HCT116 (cell line): ENCODE measurements at regions not wholly inside any gene's neighbourhood (a gene's known extent, or its start where the extent isn't known, plus 50 kb on each side); places are given as distances from the start of the nearest gene placed in this dataset.

Source experiments
- ATAC-seq: fragments of 200-7000 bp; cut with Tn5 transposase; 2 replicates; pipeline ENCODE4 v1.9.1; 2020; ENCODE audit warnings: mild to moderate bottlenecking, moderate library complexity
- BruUV-seq: library from RNA; stranded (reverse); fragments of 400-500 nt; replicated peaks from 2 replicates; lab custom pipeline; 2021; lab: Mats Ljungman, UMichigan
- CTCF ChIA-PET: fragments of 300-600 bp; sonication (Branson Sonifier 250); formaldehyde crosslinking; loops from one replicate; lab custom pipeline; 2021; ENCODE audit warnings: antibody characterized with exemption; lab: Charles Lee
- POLR2A ChIA-PET: fragments of 300-600, 350-600 bp; sonication (Branson Sonifier 250); formaldehyde crosslinking; loops from one replicate; lab custom pipeline; 2021; ENCODE audit warnings: antibody characterized with exemption; lab: Charles Lee
- RAD21 ChIA-PET, 2 experiments: fragments of 300-600 bp; sonication (Branson Sonifier 250); formaldehyde crosslinking; loops; one replicate each; lab custom pipeline; 2023; ENCODE audit warnings: low total read pairs in 2 of 2; ENCODE audit not compliant: uncharacterized antibody in 2 of 2, unreplicated experiment in 2 of 2, low non-redundant PET in 1 of 2; lab: Charles Lee
- DNase-seq: peaks from one replicate; pipeline ENCODE4 v3.0.0-alpha.2; 2010; ENCODE audit warnings: low read depth, low spot score
- H2AFZ ChIP-seq: fragments of 200-600 bp; shearing (Covaris generic), sonication (generic); 2 replicates; pipeline ENCODE4 v1.6.1; 2017; ENCODE audit warnings: low read depth, mixed run types, mixed read lengths, antibody characterized with exemption, low read length; ENCODE audit not compliant: poor library complexity, severe bottlenecking
- H3K27ac ChIP-seq: 2 replicates; pipeline ENCODE4 v1.5.1; 2012; ENCODE audit warnings: low read depth, low read length
- H3K27me3 ChIP-seq: fragments of 200-600 bp; sonication (generic); 2 replicates; pipeline ENCODE4 v1.6.1; 2016; ENCODE audit warnings: mixed run types, low read length, mixed read lengths; ENCODE audit not compliant: insufficient read depth
- H3K36me3 ChIP-seq, 2 experiments: fragments of 200-500 bp in 1 of 2; fragments of 200-600 bp in 1 of 2; sonication (Bioruptor generic) in 1 of 2; sonication (generic) in 1 of 2; 2 replicates each; pipeline versions ENCODE4 v1.5.1 to v1.6.1; 2014 to 2016; ENCODE audit warnings: low read length in 2 of 2, inconsistent platforms in 1 of 2, mixed read lengths in 1 of 2, mixed run types in 1 of 2; ENCODE audit not compliant: insufficient read depth in 2 of 2, control insufficient read depth in 1 of 2
- H3K4me1 ChIP-seq, 2 experiments: fragments of 200-600 bp in 1 of 2; sonication (generic) in 1 of 2; 2 replicates each; pipeline versions ENCODE4 v1.5.1 to v1.6.1; 2012 to 2017; ENCODE audit warnings: low read length in 2 of 2, inconsistent platforms in 1 of 2, mild to moderate bottlenecking in 1 of 2, mixed read lengths in 1 of 2, mixed run types in 1 of 2, moderate library complexity in 1 of 2; ENCODE audit not compliant: insufficient read depth in 2 of 2, control insufficient read depth in 1 of 2
- H3K4me2 ChIP-seq: fragments of 200-600 bp; sonication (generic); 2 replicates; pipeline ENCODE4 v1.6.1; 2017; ENCODE audit warnings: mixed run types, low read length, mixed read lengths
- H3K4me3 ChIP-seq, 2 experiments: fragments of 200-600 bp in 1 of 2; sonication (generic) in 1 of 2; replicated peaks in 1 of 2; 2 replicates each; pipeline ENCODE4 v1.5.1; 2011 to 2016; ENCODE audit warnings: low read length in 2 of 2, control low read depth in 1 of 2, low read depth in 1 of 2, mild to moderate bottlenecking in 1 of 2, mixed read lengths in 1 of 2, mixed run types in 1 of 2
- H3K79me2 ChIP-seq: fragments of 200-600 bp; sonication (generic); 2 replicates; pipeline ENCODE4 v1.6.1; 2017; ENCODE audit warnings: mild to moderate bottlenecking, mixed run types, low read length, moderate library complexity, mixed read lengths; ENCODE audit not compliant: insufficient read depth
- H3K9ac ChIP-seq: fragments of 200-600 bp; sonication (generic); 2 replicates; pipeline ENCODE4 v1.6.1; 2016; ENCODE audit warnings: low read length, mixed read lengths
- H3K9me2 ChIP-seq: fragments of 200-600 bp; sonication (generic), shearing (Covaris generic); 2 replicates; pipeline ENCODE4 v1.6.1; 2017; ENCODE audit warnings: mixed run types, mild to moderate bottlenecking, moderate library complexity; ENCODE audit not compliant: insufficient read depth
- H3K9me3 ChIP-seq, 2 experiments: fragments of 200-500 bp in 1 of 2; fragments of 200-600 bp in 1 of 2; sonication (Bioruptor generic) in 1 of 2; sonication (generic) in 1 of 2; 2 replicates each; pipeline ENCODE4 v1.6.1; 2014 to 2017; ENCODE audit warnings: low read length in 2 of 2, mixed read lengths in 2 of 2, inconsistent platforms in 1 of 2, low read depth in 1 of 2, mild to moderate bottlenecking in 1 of 2, mixed run types in 1 of 2, moderate library complexity in 1 of 2; ENCODE audit not compliant: control insufficient read depth in 1 of 2, insufficient read depth in 1 of 2
- H4K20me1 ChIP-seq: fragments of 200-600 bp; sonication (generic), shearing (Covaris generic); 2 replicates; pipeline ENCODE4 v1.6.1; 2017; ENCODE audit warnings: mixed run types, mild to moderate bottlenecking, moderate library complexity; ENCODE audit not compliant: insufficient read depth
- CBX3 ChIP-seq: IDR thresholded peaks from 2 replicates; pipeline ENCODE4 v1.6.1; 2012; ENCODE audit warnings: low read depth
- CTCF ChIP-seq, 3 experiments: fragments of 200-600 bp in 1 of 3; sonication (generic) in 1 of 3; IDR thresholded peaks in 2 of 3; conservative IDR thresholded peaks in 1 of 3; 2 replicates each; pipeline ENCODE4 v1.5.1; 2012 to 2017; ENCODE audit warnings: low read depth in 2 of 3, low read length in 2 of 3, antibody characterized with exemption in 1 of 3, borderline replicate concordance in 1 of 3, control low read depth in 1 of 3, mild to moderate bottlenecking in 1 of 3, mixed read lengths in 1 of 3, mixed run types in 1 of 3, moderate library complexity in 1 of 3; ENCODE audit not compliant: insufficient read depth in 1 of 3
- EGR1 ChIP-seq: IDR thresholded peaks from 2 replicates; pipeline ENCODE4 v1.6.1; 2012; ENCODE audit warnings: low read depth
- ELF1 ChIP-seq: IDR thresholded peaks from 2 replicates; pipeline ENCODE4 v1.6.1; 2012; ENCODE audit warnings: low read depth, borderline replicate concordance
- EZH2 ChIP-seq: fragments of 200-600 bp; sonication (generic); IDR thresholded peaks from 2 replicates; pipeline ENCODE4 v1.6.1; 2017; ENCODE audit warnings: antibody characterized with exemption, mixed run types
- EZH2phosphoT487 ChIP-seq: fragments of 200-600 bp; IDR thresholded peaks from 2 replicates; pipeline ENCODE4 v1.6.1; 2018; ENCODE audit warnings: antibody characterized with exemption, borderline replicate concordance
- JUND ChIP-seq: IDR thresholded peaks from 2 replicates; pipeline ENCODE4 v1.6.1; 2012
- RAD21 ChIP-seq: IDR thresholded peaks from 2 replicates; pipeline ENCODE4 v1.6.1; 2012; ENCODE audit warnings: low read depth, mild to moderate bottlenecking
- REST ChIP-seq: IDR thresholded peaks from 2 replicates; pipeline ENCODE4 v1.6.1; 2012; ENCODE audit warnings: low read depth
- YY1 ChIP-seq: IDR thresholded peaks from 2 replicates; pipeline ENCODE4 v1.6.1; 2011; ENCODE audit warnings: low read length, low read depth, moderate library complexity, mild to moderate bottlenecking; ENCODE audit not compliant: insufficient replicate concordance; ENCODE audit errors: extremely low read depth
- ZFX ChIP-seq: fragments of 450-650 bp; IDR thresholded peaks from 2 replicates; pipeline ENCODE4 v1.6.1; 2017
- intact Hi-C: fragments of 100-400 bp; cut with micrococcal nuclease; formaldehyde crosslinking; loops from 2 replicates; pipeline ENCODE4 v1.10.0; 2022

GRCh38 chr5:160496784-160497183 is 75.1 kb downstream of the PTTG1 start:
- DNase-seq (no peak), ATAC-seq (no peak)
- intact Hi-C loops: no loop called here
- Histone ChIP-seq H2AFZ (no peak overlapping the region), H3K9me2 (no peaks in the 10 kb centered on the region), H3K4me1 (no peaks in the 10 kb centered on the region), H4K20me1 (no peaks in the 10 kb centered on the region), H3K79me2 (no peaks in the 10 kb centered on the region), H3K9ac (no peak overlapping the region), H3K27me3 (peaks cover 37% of the 10 kb centered on the region), H3K27ac (no peak overlapping the region), H3K4me3 (no peak overlapping the region), H3K4me2 (no peak overlapping the region), H3K36me3 (no peaks in the 10 kb centered on the region), H3K9me3 (no peaks in the 10 kb centered on the region)
- CTCF ChIA-PET: no interaction called here
- RAD21 ChIA-PET: no interaction called here
- no TSS peak for BruUV-seq
- TF ChIP-seq REST (no peak), EGR1 (no peak), EZH2 (no peak), YY1 (no peak)
- POLR2A ChIA-PET: no interaction called here

- Histone ChIP-seq H3K4me2 (no peak overlapping the region), H3K27ac (no peak overlapping the region), H4K20me1 (no peaks in the 10 kb centered on the region), H3K9ac (no peak overlapping the region), H3K4me3 (no peak overlapping the region), H3K27me3 (peaks cover 29% of the 10 kb centered on the region), H2AFZ (no peak overlapping the region), H3K4me1 (no peaks in the 10 kb centered on the region), H3K79me2 (no peaks in the 10 kb centered on the region), H3K36me3 (no peaks in the 10 kb centered on the region), H3K9me3 (no peaks in the 10 kb centered on the region), H3K9me2 (no peaks in the 10 kb centered on the region)
- ATAC-seq (no peak), DNase-seq (no peak)
- ChIA-PET RAD21 (no interaction called here), CTCF (interaction anchor here (0.5 to 1.1 kb wide), 2 partner anchors 12 to 289 kb away, joined by 3 to 4 read pairs; no protein-coding TSS in a partner anchor), POLR2A (no interaction called here)
- intact Hi-C loops: no loop called here
- no TSS peak for BruUV-seq
- TF ChIP-seq RAD21: no peak
- no peak for TF ChIP-seq CBX3
- TF ChIP-seq ZFX: no peak
- TF ChIP-seq YY1: no peak
- no peak for TF ChIP-seq ELF1
- TF ChIP-seq EZH2: no peak
- TF ChIP-seq EZH2phosphoT487: no peak
- TF ChIP-seq REST: no peak
- no peak for TF ChIP-seq CTCF (IDR thresholded peaks at IDR 0.05 in 2 of 3, conservative IDR thresholded peaks at IDR 0.05 in 1 of 3; ENCODE audit: borderline replicate concordance in 1 of 3, insufficient read depth in 1 of 3, low read depth in 2 of 3, low read length in 2 of 3)
- no peak for TF ChIP-seq JUND
Measured at GRCh38 chr5:160497878-160498277, 76.2 kb downstream of the PTTG1 start.
